Left lung (tissue), 4 donors: ENCODE measurements at regions not wholly inside any gene's neighbourhood (a gene's known extent, or its start where the extent isn't known, plus 50 kb on each side); places are given as distances from the start of the nearest gene placed in this dataset.

ENCODE experiments used
- ATAC-seq: fragments of 200-7000 bp; cut with Tn5 transposase; one replicate; pipeline ENCODE4 v1.9.1; 2020; ENCODE audit warnings: moderate library complexity
- DNase-seq, 4 donors: peaks; one replicate each; pipeline ENCODE4 v3.0.0-alpha.2; 2013 to 2020
- H3K27ac ChIP-seq, 2 donors: fragments of 200-600 bp; sonication (generic) in 1 of 2; one replicate each; pipeline versions ENCODE4 v1.5.0 to v1.8.0; 2020 to 2021
- H3K27me3 ChIP-seq, 2 donors: fragments of 200-600 bp; sonication (generic) in 1 of 2; one replicate each; pipeline versions ENCODE4 v1.5.0 to v1.8.0; 2020 to 2021
- H3K36me3 ChIP-seq, 2 donors: fragments of 200-600 bp; sonication (generic) in 1 of 2; one replicate each; pipeline versions ENCODE4 v1.5.0 to v1.8.0; 2020 to 2021
- H3K4me1 ChIP-seq, 2 donors: fragments of 200-600 bp; one replicate each; pipeline ENCODE4 v1.8.0; 2021
- H3K4me3 ChIP-seq, 2 donors: fragments of 200-600 bp; sonication (generic) in 1 of 2; one replicate each; pipeline versions ENCODE4 v1.5.0 to v1.8.0; 2020 to 2021; ENCODE audit warnings: mild to moderate bottlenecking in 1 of 2
- H3K9me3 ChIP-seq, 2 donors: fragments of 200-600 bp; sonication (generic) in 1 of 2; one replicate each; pipeline versions ENCODE4 v1.5.0 to v1.8.0; 2020 to 2021
- intact Hi-C, 2 donors: fragments of 100-400 bp; cut with DNase I; formaldehyde crosslinking; loops; one replicate each; pipeline versions ENCODE4 v1.11.2 to v1.14.2; 2022
- TF ChIP-seq, protein P1 (sequence below), 2 donors: fragments of 200-600 bp; sonication (generic) in 1 of 2; IDR thresholded peaks; one replicate each; pipeline versions ENCODE4 v1.5.0 to v1.8.0; 2021; ENCODE audit warnings: antibody characterized with exemption in 2 of 2
- donor health status: DM: no; HTN: yes; CAD: no.
- donor health status: DM: no; HTN: no; CAD: no.

DNA sequence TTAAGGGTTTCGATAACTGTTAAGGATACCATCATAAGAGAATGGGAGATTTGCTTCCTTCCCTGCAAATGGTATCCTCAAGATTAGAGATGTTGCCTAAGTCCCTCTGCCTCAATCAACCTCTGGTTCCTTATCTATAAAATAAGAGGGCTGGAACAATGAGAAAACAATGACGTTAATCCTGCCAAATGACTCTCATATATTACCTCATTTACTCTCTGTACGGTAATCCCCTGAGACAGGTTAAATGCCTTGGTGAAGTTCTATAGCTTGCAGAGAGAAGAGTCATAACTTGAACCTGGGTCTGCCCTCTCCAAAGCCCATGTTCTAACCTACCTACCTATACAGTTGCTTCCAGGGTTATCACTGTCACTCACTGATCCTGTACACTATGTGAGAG is 100.2 kb upstream of the OTUD4 start:
- intact Hi-C loops: no loop called here
- TF ChIP-seq, protein P1, sequence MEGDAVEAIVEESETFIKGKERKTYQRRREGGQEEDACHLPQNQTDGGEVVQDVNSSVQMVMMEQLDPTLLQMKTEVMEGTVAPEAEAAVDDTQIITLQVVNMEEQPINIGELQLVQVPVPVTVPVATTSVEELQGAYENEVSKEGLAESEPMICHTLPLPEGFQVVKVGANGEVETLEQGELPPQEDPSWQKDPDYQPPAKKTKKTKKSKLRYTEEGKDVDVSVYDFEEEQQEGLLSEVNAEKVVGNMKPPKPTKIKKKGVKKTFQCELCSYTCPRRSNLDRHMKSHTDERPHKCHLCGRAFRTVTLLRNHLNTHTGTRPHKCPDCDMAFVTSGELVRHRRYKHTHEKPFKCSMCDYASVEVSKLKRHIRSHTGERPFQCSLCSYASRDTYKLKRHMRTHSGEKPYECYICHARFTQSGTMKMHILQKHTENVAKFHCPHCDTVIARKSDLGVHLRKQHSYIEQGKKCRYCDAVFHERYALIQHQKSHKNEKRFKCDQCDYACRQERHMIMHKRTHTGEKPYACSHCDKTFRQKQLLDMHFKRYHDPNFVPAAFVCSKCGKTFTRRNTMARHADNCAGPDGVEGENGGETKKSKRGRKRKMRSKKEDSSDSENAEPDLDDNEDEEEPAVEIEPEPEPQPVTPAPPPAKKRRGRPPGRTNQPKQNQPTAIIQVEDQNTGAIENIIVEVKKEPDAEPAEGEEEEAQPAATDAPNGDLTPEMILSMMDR (IDR thresholded peaks at IDR 0.05): no peak
- no peak overlapping the region for H3K4me3 ChIP-seq
- ATAC-seq: no peak
- H3K9me3 ChIP-seq: no peaks in the 10 kb centered on the region
- no peaks in the 10 kb centered on the region for H3K27me3 ChIP-seq
- no peak for DNase-seq
- no peak overlapping the region for H3K27ac ChIP-seq
- peaks cover 0 to 4% of the 10 kb centered on the region in 2 donors for H3K4me1 ChIP-seq
- no peaks in the 10 kb centered on the region for H3K36me3 ChIP-seq

DNA sequence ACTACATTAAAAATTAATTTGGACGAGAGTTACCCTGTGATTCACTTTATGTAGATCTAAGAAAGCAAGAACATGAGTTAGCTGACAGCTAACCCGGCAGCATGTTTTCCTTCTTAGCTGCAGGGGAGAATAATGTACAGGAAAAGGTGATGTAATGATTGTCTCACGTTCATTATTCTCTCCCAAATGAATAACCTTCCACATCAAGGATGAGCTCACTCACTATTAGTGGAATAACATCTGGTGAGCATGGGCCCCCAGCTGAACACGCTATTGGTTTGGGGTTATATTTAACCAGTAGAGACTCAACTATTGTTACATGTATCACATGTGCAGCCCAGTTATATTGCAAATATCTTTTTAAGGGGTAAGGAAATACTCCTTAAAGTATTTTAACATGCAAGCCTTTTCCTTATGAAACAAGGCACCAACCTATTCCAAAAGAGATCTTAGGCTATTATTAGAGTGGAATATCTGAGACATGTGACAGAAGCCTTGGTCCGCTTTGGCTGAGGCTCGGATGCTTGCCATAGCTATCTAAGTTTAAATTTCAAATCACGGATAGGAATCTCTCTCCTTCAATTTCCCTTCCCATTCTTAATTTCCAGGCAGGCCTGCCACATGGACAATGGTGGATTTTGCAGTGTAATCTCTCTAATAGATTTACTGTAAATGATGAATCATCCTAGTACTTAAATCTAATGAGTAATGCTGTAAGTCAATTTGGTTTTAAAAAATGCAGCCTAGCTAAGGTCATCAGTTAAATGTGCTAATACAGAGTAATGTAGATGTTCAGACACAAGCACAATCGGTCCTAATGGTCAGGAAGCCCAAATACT is 99.0 kb upstream of the OTUD4 start:
- H3K27ac ChIP-seq: peak overlapping the region in 1 of 2 donors; percentile 24
- no peaks in the 10 kb centered on the region for H3K9me3 ChIP-seq
- ATAC-seq: peak; percentile 60
- H3K4me3 ChIP-seq: no peak overlapping the region
- intact Hi-C loops: no loop called here
- H3K4me1 ChIP-seq: peaks cover 0 to 4% of the 10 kb centered on the region in 2 donors
- no peaks in the 10 kb centered on the region for H3K36me3 ChIP-seq
- DNase-seq: peak in 1 of 4 donors; percentile 13
- TF ChIP-seq, protein P1 (IDR thresholded peaks at IDR 0.05): no peak
- no peaks in the 10 kb centered on the region for H3K27me3 ChIP-seq

DNA sequence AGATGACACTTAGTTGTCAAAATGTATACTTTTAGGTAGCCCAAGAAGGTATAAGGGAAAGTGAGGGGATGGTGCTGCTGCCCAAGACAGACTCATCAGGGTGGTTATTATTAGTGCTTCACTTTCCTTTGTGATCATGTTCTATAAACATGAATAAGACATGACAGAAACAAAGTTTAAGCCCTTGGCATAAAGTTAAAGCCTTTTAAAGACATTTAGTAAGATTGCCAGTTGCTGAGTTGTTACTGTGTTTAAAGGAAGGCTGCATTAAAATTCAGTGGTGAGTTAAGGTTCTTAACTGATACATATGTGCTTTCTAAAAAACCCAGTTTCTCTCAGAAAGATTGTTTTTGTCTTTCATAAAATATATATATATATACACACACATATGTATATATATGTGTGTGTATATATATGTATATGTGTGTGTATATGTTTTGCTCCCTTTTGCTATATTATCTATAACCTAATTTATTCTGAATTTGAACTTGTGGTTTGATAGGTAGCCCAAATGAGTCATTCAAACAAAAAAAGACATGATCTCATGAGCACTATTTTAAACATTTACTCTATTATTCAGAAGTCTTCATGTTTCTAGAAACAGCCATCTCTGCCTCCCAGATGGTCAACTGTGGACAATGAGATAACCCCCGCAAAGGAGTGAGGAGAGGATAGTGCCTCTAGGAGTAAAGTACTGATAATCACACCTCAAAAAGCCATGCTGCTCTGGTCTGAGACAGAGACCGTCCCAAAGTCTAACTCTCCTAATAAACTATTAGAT is 98.1 kb upstream of the OTUD4 start:
- H3K36me3 ChIP-seq: no peaks in the 10 kb centered on the region
- no peak for DNase-seq
- peak overlapping the region in 1 of 2 donors; percentile 24 for H3K27ac ChIP-seq
- no peaks in the 10 kb centered on the region for H3K27me3 ChIP-seq
- no peaks in the 10 kb centered on the region for H3K9me3 ChIP-seq
- no peak overlapping the region for H3K4me3 ChIP-seq
- TF ChIP-seq, protein P1 (IDR thresholded peaks at IDR 0.05): no peak
- ATAC-seq: peak; percentile 27
- peaks cover 0 to 4% of the 10 kb centered on the region in 2 donors for H3K4me1 ChIP-seq
- intact Hi-C loops: no loop called here

DNA sequence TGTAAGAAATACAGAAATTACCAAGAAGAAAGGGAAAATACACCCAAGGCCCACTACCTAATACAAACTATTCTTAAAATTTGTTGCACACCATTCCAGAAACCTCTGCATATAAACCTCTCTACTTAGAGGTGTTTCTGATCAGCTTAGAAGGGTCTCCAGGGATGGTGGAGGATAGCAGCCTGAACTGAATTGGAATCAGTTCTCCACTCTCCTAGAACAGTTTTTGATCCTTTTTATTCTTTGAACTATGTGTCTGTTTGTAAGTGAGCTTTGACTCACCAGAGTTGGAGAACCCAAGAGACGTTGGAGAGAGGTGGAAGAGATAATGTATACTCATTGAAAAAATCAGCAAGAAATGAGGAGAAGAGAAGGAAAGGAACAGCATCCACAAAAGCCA is 96.6 kb upstream of the OTUD4 start:
- ATAC-seq: no peak
- Histone ChIP-seq H3K9me3 (no peaks in the 10 kb centered on the region), H3K27ac (no peak overlapping the region), H3K36me3 (no peaks in the 10 kb centered on the region), H3K4me1 (peaks cover 0 to 4% of the 10 kb centered on the region in 2 donors), H3K4me3 (no peak overlapping the region), H3K27me3 (no peaks in the 10 kb centered on the region)
- intact Hi-C loops: no loop called here
- DNase-seq: no peak
- TF ChIP-seq, protein P1 (IDR thresholded peaks at IDR 0.05): no peak

DNA sequence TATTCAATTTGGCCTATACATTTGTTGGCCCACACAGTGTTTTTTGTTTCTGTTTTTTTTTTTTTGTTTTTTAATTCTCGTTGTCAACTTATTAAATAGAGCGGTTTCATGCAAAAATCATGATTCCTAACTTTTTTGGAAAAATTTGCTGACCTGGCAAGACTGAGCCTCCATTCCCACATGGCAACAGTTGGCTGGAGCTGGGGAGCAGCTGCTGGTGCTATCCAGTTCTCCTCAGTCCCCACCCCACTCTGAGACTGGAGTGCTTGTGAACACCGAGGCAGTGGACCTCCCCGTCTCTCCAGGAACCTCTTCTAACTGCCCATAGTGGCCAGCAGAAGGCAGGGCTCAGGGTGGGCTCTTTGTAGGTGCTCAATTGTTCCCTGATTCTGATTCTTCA is 95.7 kb upstream of the OTUD4 start:
- Histone ChIP-seq H3K36me3 (no peaks in the 10 kb centered on the region), H3K4me3 (no peak overlapping the region), H3K9me3 (no peaks in the 10 kb centered on the region), H3K27ac (no peak overlapping the region), H3K27me3 (no peaks in the 10 kb centered on the region), H3K4me1 (peaks cover 0 to 4% of the 10 kb centered on the region in 2 donors)
- DNase-seq (no peak), ATAC-seq (no peak)
- TF ChIP-seq, protein P1 (IDR thresholded peaks at IDR 0.05): no peak
- intact Hi-C loops: no loop called here
